NCI-H128 (cell line): ENCODE measurements at regions not wholly inside any gene's neighbourhood (a gene's known extent, or its start where the extent isn't known, plus 50 kb on each side); places are given as distances from the start of the nearest gene placed in this dataset.

ENCODE experiments used
- DNase-seq: peaks from one replicate; lab custom pipeline; 2025; ENCODE audit not compliant: unreplicated experiment; lab: John Stamatoyannopoulos, UW

GRCh38 chr17:79258041-79258440, 183.4 kb downstream of the ENGASE start:
- no peak for DNase-seq

- DNase-seq: no peak
Observed at GRCh38 chr17:79255926-79256585, 181.4 kb downstream of the ENGASE start.

GRCh38 chr17:79255456-79255855, 180.8 kb downstream of the ENGASE start:
- DNase-seq: no peak

- DNase-seq: no peak
Observed at GRCh38 chr17:79255046-79255445, 180.4 kb downstream of the ENGASE start.

- DNase-seq: peak; percentile 12
Observed at GRCh38 chr17:79252886-79253285, 178.3 kb downstream of the ENGASE start.

GRCh38 chr17:79251824-79252223, 177.2 kb downstream of the ENGASE start:
- DNase-seq: no peak

- DNase-seq: no peak
Observed at GRCh38 chr17:79249929-79250521, 175.4 kb downstream of the ENGASE start.

GRCh38 chr17:79248843-79249493, 174.3 kb downstream of the ENGASE start:
- DNase-seq: no peak

GRCh38 chr17:79246225-79247190, 171.9 kb downstream of the ENGASE start:
- no peak for DNase-seq

- no peak for DNase-seq
Observed at GRCh38 chr17:79244665-79245064, 170.0 kb downstream of the ENGASE start.

- no peak for DNase-seq
Observed at GRCh38 chr17:79243996-79244395, 169.4 kb downstream of the ENGASE start.

- no peak for DNase-seq
Observed at GRCh38 chr17:79243603-79243990, 169.0 kb downstream of the ENGASE start.

- no peak for DNase-seq
Observed at GRCh38 chr17:79242873-79243602, 168.4 kb downstream of the ENGASE start.

- DNase-seq: no peak
Observed at GRCh38 chr17:79242393-79242792, 167.8 kb downstream of the ENGASE start.

GRCh38 chr17:79241616-79242015, 167.0 kb downstream of the ENGASE start:
- no peak for DNase-seq

GRCh38 chr17:79239205-79239604, 164.6 kb downstream of the ENGASE start:
- DNase-seq: no peak

GRCh38 chr17:79237448-79238053, 162.9 kb downstream of the ENGASE start:
- DNase-seq: no peak

- no peak for DNase-seq
Observed at GRCh38 chr17:79235808-79236207, 161.2 kb downstream of the ENGASE start.

- DNase-seq: no peak
Observed at GRCh38 chr17:79233916-79234551, 159.4 kb downstream of the ENGASE start.

- no peak for DNase-seq
Observed at GRCh38 chr17:79232957-79233356, 158.3 kb downstream of the ENGASE start.
